ENCODE measurements at regions not wholly inside any gene's neighbourhood (a gene's known extent, or its start where the extent isn't known, plus 50 kb on each side); places are given as distances from the start of the nearest gene placed in this dataset.
"Not testable (repeated sequence)": the region's sequence is repeated elsewhere in the genome, so short reads cannot be mapped to it uniquely, and the experiment has no call there.

- H3K4me3 ChIP-seq (ENCODE audit: low read depth in 2 of 2, low read length in 2 of 2): no peak overlapping the region
- no TSS peak for BruUV-seq (replicated peaks)
- ATAC-seq (no peak), DNase-seq (ENCODE audit: low read depth, low spot score) (no peak)
- TF ChIP-seq, protein P1, sequence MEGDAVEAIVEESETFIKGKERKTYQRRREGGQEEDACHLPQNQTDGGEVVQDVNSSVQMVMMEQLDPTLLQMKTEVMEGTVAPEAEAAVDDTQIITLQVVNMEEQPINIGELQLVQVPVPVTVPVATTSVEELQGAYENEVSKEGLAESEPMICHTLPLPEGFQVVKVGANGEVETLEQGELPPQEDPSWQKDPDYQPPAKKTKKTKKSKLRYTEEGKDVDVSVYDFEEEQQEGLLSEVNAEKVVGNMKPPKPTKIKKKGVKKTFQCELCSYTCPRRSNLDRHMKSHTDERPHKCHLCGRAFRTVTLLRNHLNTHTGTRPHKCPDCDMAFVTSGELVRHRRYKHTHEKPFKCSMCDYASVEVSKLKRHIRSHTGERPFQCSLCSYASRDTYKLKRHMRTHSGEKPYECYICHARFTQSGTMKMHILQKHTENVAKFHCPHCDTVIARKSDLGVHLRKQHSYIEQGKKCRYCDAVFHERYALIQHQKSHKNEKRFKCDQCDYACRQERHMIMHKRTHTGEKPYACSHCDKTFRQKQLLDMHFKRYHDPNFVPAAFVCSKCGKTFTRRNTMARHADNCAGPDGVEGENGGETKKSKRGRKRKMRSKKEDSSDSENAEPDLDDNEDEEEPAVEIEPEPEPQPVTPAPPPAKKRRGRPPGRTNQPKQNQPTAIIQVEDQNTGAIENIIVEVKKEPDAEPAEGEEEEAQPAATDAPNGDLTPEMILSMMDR (IDR thresholded peaks at IDR 0.05): no peak
- TF ChIP-seq SIN3A (IDR thresholded peaks at IDR 0.05; ENCODE audit: borderline replicate concordance, insufficient read depth, low read depth, low read length): no peak
- TF ChIP-seq REST (IDR thresholded peaks at IDR 0.05; ENCODE audit: insufficient read depth in 1 of 2, low read depth in 2 of 2, low read length in 1 of 2): no peak
- TF ChIP-seq POLR2AphosphoS5 (IDR thresholded peaks at IDR 0.05; ENCODE audit: low read depth, low read length): no peak
- TF ChIP-seq TCF7L2 (IDR thresholded peaks at IDR 0.05; ENCODE audit: low read depth, low read length): no peak
- no peaks in the 10 kb centered on the region for H3K36me3 ChIP-seq (ENCODE audit: control insufficient read depth, insufficient read depth, low read length)
- no peak overlapping the region for H3K27ac ChIP-seq (ENCODE audit: low read length)
- H3K4me1 ChIP-seq (ENCODE audit: control insufficient read depth, insufficient read depth, low read length): no peaks in the 10 kb centered on the region
- in situ Hi-C loops (cut with HindIII; ENCODE audit: low pct_unique_long_range_greater_than_20kb, low sequenced_read_pairs): no loop called here
- no peaks in the 10 kb centered on the region for H3K9me3 ChIP-seq (ENCODE audit: control insufficient read depth, insufficient read depth, low read depth, low read length)
- ChIA-PET CTCF (no interaction called here), POLR2A (no interaction called here)
- peaks cover 2% of the 10 kb centered on the region; the same call in 1 of the 2 replicates for H3K27me3 ChIP-seq (ENCODE audit: control insufficient read depth, insufficient read depth, low read length)
- intact Hi-C loops (cut with micrococcal nuclease; ENCODE audit: unreplicated experiment): no loop called here
Observed at GRCh38 chr1:211192227-211192626, 58.3 kb upstream of the KCNH1 start.

GRCh38 chr1:211188721-211189120 lies 54.8 kb upstream of the KCNH1 start:
- ATAC-seq; BruUV-seq (replicated peaks); H3K9me3 ChIP-seq (ENCODE audit: control insufficient read depth, insufficient read depth, low read depth, low read length); H3K27me3 ChIP-seq (ENCODE audit: control insufficient read depth, insufficient read depth, low read length); DNase-seq (ENCODE audit: low read depth, low spot score); H3K4me1 ChIP-seq (ENCODE audit: control insufficient read depth, insufficient read depth, low read length); H3K36me3 ChIP-seq (ENCODE audit: control insufficient read depth, insufficient read depth, low read length); CTCF ChIA-PET; intact Hi-C loops (cut with micrococcal nuclease; ENCODE audit: unreplicated experiment); POLR2A ChIA-PET; H3K4me3 ChIP-seq (ENCODE audit: low read depth in 2 of 2, low read length in 2 of 2); H3K27ac ChIP-seq (ENCODE audit: low read length); in situ Hi-C loops (cut with HindIII; ENCODE audit: low pct_unique_long_range_greater_than_20kb, low sequenced_read_pairs): not testable (repeated sequence)

GRCh38 chr1:211183747-211184313 lies 49.9 kb upstream of the KCNH1 start:
- Histone ChIP-seq H3K4me3 (ENCODE audit: low read depth in 2 of 2, low read length in 2 of 2) (no peak overlapping the region), H3K36me3 (ENCODE audit: control insufficient read depth, insufficient read depth, low read length) (no peaks in the 10 kb centered on the region), H3K4me1 (ENCODE audit: control insufficient read depth, insufficient read depth, low read length) (no peaks in the 10 kb centered on the region), H3K27me3 (ENCODE audit: control insufficient read depth, insufficient read depth, low read length) (no peaks in the 10 kb centered on the region), H3K9me3 (ENCODE audit: control insufficient read depth, insufficient read depth, low read depth, low read length) (no peaks in the 10 kb centered on the region), H3K27ac (ENCODE audit: low read length) (no peak overlapping the region)
- no peak for ATAC-seq
- no TSS peak for BruUV-seq (replicated peaks)
- ChIA-PET POLR2A (interaction anchor here (0.5 kb wide), 1 partner anchor 24 kb away, joined by 5 read pairs; no protein-coding TSS in a partner anchor), CTCF (no interaction called here)
- in situ Hi-C loops (cut with HindIII; ENCODE audit: low pct_unique_long_range_greater_than_20kb, low sequenced_read_pairs) (no loop called here), intact Hi-C loops (cut with micrococcal nuclease; ENCODE audit: unreplicated experiment) (no loop called here)
- TF ChIP-seq, protein P1 (IDR thresholded peaks at IDR 0.05): no peak
- TF ChIP-seq SIN3A (IDR thresholded peaks at IDR 0.05; ENCODE audit: borderline replicate concordance, insufficient read depth, low read depth, low read length) (no peak), POLR2AphosphoS5 (IDR thresholded peaks at IDR 0.05; ENCODE audit: low read depth, low read length) (no peak), REST (IDR thresholded peaks at IDR 0.05; ENCODE audit: insufficient read depth in 1 of 2, low read depth in 2 of 2, low read length in 1 of 2) (no peak), TCF7L2 (IDR thresholded peaks at IDR 0.05; ENCODE audit: low read depth, low read length) (no peak)
- DNase-seq (ENCODE audit: low read depth, low spot score): no peak
